ENCODE measurements at regions not wholly inside any gene's neighbourhood (a gene's known extent, or its start where the extent isn't known, plus 50 kb on each side); places are given as distances from the start of the nearest gene placed in this dataset.

DNA sequence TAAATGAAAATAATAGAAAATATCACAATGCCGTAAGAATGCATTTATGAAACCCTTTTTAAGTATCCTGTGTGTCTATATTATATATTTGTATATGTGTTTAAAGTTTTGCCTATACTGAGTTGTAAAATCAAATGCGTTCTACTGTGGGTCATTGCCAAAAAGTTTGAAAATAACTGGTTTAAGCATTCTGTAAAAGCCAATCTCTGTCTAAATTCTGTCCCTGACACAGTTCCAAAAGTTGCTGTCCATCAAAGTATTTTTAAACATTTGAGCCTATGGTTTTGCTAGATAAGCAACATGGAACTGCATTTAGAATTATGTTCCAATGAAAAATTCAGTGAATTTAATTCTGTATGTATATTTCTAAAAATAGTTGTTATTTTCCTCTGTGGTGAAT, 1360.4 kb upstream of the CRIM1 start:
- TF ChIP-seq, protein P1, sequence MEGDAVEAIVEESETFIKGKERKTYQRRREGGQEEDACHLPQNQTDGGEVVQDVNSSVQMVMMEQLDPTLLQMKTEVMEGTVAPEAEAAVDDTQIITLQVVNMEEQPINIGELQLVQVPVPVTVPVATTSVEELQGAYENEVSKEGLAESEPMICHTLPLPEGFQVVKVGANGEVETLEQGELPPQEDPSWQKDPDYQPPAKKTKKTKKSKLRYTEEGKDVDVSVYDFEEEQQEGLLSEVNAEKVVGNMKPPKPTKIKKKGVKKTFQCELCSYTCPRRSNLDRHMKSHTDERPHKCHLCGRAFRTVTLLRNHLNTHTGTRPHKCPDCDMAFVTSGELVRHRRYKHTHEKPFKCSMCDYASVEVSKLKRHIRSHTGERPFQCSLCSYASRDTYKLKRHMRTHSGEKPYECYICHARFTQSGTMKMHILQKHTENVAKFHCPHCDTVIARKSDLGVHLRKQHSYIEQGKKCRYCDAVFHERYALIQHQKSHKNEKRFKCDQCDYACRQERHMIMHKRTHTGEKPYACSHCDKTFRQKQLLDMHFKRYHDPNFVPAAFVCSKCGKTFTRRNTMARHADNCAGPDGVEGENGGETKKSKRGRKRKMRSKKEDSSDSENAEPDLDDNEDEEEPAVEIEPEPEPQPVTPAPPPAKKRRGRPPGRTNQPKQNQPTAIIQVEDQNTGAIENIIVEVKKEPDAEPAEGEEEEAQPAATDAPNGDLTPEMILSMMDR (IDR thresholded peaks at IDR 0.05) = no peak
- no peak for TF ChIP-seq POLR2A (IDR thresholded peaks at IDR 0.05)
- intact Hi-C loops (cut with DNase I) = no loop called here
- Histone ChIP-seq H3K4me1 (no peaks in the 10 kb centered on the region), H3K36me3 (no peaks in the 10 kb centered on the region), H3K27ac (no peak overlapping the region), H3K4me3 (no peak overlapping the region), H3K27me3 (no peaks in the 10 kb centered on the region), H3K9me3 (no peaks in the 10 kb centered on the region)
- 28% methylated on average over 2 of the region's 2 CpGs for WGBS (ENCODE audit: insufficient coverage, low coverage, low lambda C conversion rate, missing lambda C conversion rate)
- DNase-seq (no peak), ATAC-seq (no peak)

DNA sequence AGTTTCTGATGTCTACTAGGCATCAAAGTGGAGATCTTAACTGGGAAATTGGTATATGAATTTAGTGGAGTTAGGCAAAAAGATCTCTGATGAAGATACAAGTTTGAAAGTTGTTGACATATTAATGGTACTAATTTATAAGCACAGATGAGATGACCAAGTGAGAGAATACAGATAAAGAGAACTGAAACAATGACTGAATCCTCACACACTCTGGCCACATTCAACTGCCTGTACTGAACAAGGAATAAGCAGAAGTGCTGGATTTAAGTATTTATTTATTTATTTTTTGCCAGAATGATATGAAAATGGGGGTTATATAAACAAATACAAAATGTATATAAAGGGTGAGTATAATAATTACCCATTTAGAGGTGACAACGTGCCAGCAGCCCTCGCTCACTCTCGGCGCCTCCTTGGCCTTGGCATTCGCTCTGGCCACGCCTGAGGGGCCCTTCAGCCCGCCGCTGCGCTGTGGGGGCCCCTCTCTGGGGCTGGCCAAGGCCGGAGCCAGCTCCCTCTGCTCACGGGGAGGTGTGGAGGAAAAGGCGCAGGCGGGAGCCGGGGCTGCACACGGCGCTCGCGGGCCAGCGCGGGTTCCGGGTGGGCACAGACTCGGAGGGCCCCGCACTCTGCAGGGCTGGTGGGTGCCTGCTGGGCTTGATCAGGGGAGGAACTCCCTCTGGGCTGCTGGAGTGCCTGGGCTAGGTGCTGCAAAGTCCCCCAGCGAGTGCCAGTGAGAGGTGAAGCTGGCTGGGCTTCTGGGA, 1363.9 kb upstream of the CRIM1 start:
- TF ChIP-seq, protein P1 (IDR thresholded peaks at IDR 0.05) = no peak
- TF ChIP-seq POLR2A (IDR thresholded peaks at IDR 0.05) = no peak
- intact Hi-C loops (cut with DNase I) = no loop called here
- H3K36me3 ChIP-seq = no peaks in the 10 kb centered on the region

DNA sequence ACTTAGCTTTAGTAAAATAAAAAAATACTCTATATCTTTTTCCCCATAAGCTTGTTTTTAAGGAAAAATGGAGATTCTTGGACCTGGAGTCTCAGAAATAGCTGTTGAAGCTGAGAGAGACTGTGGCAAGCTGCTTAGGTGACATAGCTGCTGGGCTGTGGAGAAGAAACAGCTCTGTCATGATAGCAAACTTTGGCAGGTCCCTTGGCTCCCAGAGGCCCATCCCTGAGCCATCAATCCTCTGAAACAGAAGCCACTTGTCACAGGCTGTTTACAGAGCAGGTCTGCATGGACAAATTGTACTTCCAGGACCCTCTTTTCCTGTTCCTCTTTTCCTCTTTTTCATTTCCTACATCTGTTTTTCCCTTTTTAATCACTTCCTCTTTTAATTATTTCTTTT, 1370.1 kb upstream of the CRIM1 start:
- H3K4me3 ChIP-seq = no peak overlapping the region
- intact Hi-C loops (cut with DNase I) = no loop called here
- H3K9me3 ChIP-seq = no peaks in the 10 kb centered on the region
- TF ChIP-seq, protein P1 (IDR thresholded peaks at IDR 0.05) = no peak
- TF ChIP-seq POLR2A (IDR thresholded peaks at IDR 0.05) = no peak
- H3K27ac ChIP-seq = no peak overlapping the region
- ATAC-seq = no peak
- H3K36me3 ChIP-seq = no peaks in the 10 kb centered on the region
- DNase-seq = no peak
- H3K27me3 ChIP-seq = no peaks in the 10 kb centered on the region
- H3K4me1 ChIP-seq = no peaks in the 10 kb centered on the region

More for the DNA sequence above, 1363.9 kb upstream of the CRIM1 start:
- no peak for DNase-seq
- Histone ChIP-seq H3K9me3 (no peaks in the 10 kb centered on the region), H3K27ac (no peak overlapping the region), H3K27me3 (no peaks in the 10 kb centered on the region), H3K4me1 (no peaks in the 10 kb centered on the region), H3K4me3 (no peak overlapping the region)
- WGBS (ENCODE audit: insufficient coverage, low coverage, low lambda C conversion rate, missing lambda C conversion rate) = 78% methylated on average over 6 of the region's 24 CpGs
- ATAC-seq = no peak

DNA sequence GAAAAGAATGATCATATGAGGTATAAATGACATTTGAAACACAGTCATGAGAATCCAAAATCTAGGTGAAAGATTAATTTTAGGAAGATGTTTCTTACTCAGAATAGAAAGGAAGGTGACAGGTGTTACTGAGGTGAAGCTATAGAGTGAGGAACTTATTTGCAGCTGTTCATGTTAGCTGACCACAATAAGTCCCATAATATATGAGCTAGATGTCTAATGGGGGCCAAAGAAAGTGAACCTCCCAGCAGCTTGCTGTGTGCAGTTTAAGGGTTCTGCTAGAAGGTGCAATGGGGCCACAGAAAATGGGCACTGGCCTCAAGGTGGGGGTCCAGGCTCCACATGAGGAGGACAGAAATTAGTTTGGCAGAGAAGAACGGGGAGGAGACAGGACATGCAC, 1374.9 kb upstream of the CRIM1 start:
- no peak for ATAC-seq
- H3K4me3 ChIP-seq = no peak overlapping the region
- H3K9me3 ChIP-seq = no peaks in the 10 kb centered on the region
- DNase-seq = no peak
- no peaks in the 10 kb centered on the region for H3K27me3 ChIP-seq
- intact Hi-C loops (cut with DNase I) = no loop called here
- H3K4me1 ChIP-seq = no peaks in the 10 kb centered on the region
- 40% methylated on average over 1 of the region's 1 CpG for WGBS (ENCODE audit: insufficient coverage, low coverage, low lambda C conversion rate, missing lambda C conversion rate)
- H3K36me3 ChIP-seq = no peaks in the 10 kb centered on the region
- no peak overlapping the region for H3K27ac ChIP-seq
- TF ChIP-seq POLR2A (IDR thresholded peaks at IDR 0.05) = no peak
- TF ChIP-seq, protein P1 (IDR thresholded peaks at IDR 0.05) = no peak

Measured in right lobe of liver (tissue), 6 donors.